GM10248 (cell line): ENCODE measurements at regions not wholly inside any gene's neighbourhood (a gene's known extent, or its start where the extent isn't known, plus 50 kb on each side); places are given as distances from the start of the nearest gene placed in this dataset.

Experiments used
- CTCF ChIA-PET: fragments of 300-600 bp; sonication (Branson Sonifier 250); formaldehyde crosslinking; extraction: SDS; loops from one replicate; lab custom pipeline; 2021; ENCODE audit warnings: antibody characterized with exemption; lab: Yijun Ruan, JAX
- POLR2A ChIA-PET: fragments of 350-650 bp; sonication (Branson Sonifier 250); formaldehyde crosslinking; extraction: SDS; loops from one replicate; lab custom pipeline; 2020; ENCODE audit warnings: antibody characterized with exemption; lab: Yijun Ruan, JAX
- DNase-seq: peaks from one replicate; pipeline ENCODE4 v3.0.0; 2012; ENCODE audit errors: extremely low spot score
- CTCF ChIP-seq: IDR thresholded peaks from 2 replicates; pipeline ENCODE4 v1.5.1; 2012; ENCODE audit warnings: mild to moderate bottlenecking, low read depth; ENCODE audit errors: extremely low read depth, missing control alignments, control extremely low read depth

GRCh38 chr3:194079702-194080172, 56.2 kb upstream of the HES1 start:
- ChIA-PET CTCF (no interaction called here), POLR2A (no interaction called here)
- DNase-seq, result no peak

GRCh38 chr3:194080436-194080835, 55.5 kb upstream of the HES1 start:
- ChIA-PET CTCF (no interaction called here), POLR2A (no interaction called here)
- DNase-seq, result no peak
- no peak for TF ChIP-seq CTCF

More at GRCh38 chr3:194079702-194080172, 56.2 kb upstream of the HES1 start:
- TF ChIP-seq CTCF, result no peak

GRCh38 chr3:194080913-194081800, 54.8 kb upstream of the HES1 start:
- no peak for DNase-seq
- CTCF ChIA-PET, result interaction anchor here (1.5 to 2.7 kb wide), 4 partner anchors 8 to 235 kb away, joined by 4 to 8 read pairs (median 6); no protein-coding TSS in a partner anchor
- TF ChIP-seq CTCF, result no peak
- POLR2A ChIA-PET, result no interaction called here

- TF ChIP-seq CTCF, result no peak
- POLR2A ChIA-PET, result no interaction called here
- DNase-seq, result no peak
- CTCF ChIA-PET, result interaction anchor here (1.0 to 2.7 kb wide), 6 partner anchors 9 to 234 kb away, joined by 3 to 8 read pairs (median 4); no protein-coding TSS in a partner anchor
These were observed 54.1 kb upstream of the HES1 start for GRCh38 chr3:194081826-194082225.

GRCh38 chr3:194082743-194083636, 53.0 kb upstream of the HES1 start:
- no peak for TF ChIP-seq CTCF
- POLR2A ChIA-PET, result no interaction called here
- CTCF ChIA-PET, result interaction anchor here (1.0 to 3.0 kb wide), 8 partner anchors 8 to 233 kb away, joined by 3 to 13 read pairs (median 4); no protein-coding TSS in a partner anchor
- DNase-seq, result no peak
